HG03196 (cell line): ENCODE measurements at regions not wholly inside any gene's neighbourhood (a gene's known extent, or its start where the extent isn't known, plus 50 kb on each side); places are given as distances from the start of the nearest gene placed in this dataset.

Source experiments
- ATAC-seq: cut with Tn5 transposase; IDR thresholded peaks from one replicate; pipeline ENCODE4 v1.9.1; 2021; ENCODE audit not compliant: unreplicated experiment

GRCh38 chrX:5537098-5537497 lies 691.6 kb downstream of the NLGN4X start:
- no peak for ATAC-seq

GRCh38 chrX:5536261-5536660 lies 692.4 kb downstream of the NLGN4X start:
- ATAC-seq: no peak

GRCh38 chrX:5528057-5528456 lies 700.6 kb downstream of the NLGN4X start:
- no peak for ATAC-seq

GRCh38 chrX:5526191-5526590 lies 702.5 kb downstream of the NLGN4X start:
- no peak for ATAC-seq

- ATAC-seq: no peak
Observed at GRCh38 chrX:5490786-5491563, 737.7 kb downstream of the NLGN4X start.

GRCh38 chrX:5474282-5474681 lies 754.4 kb downstream of the NLGN4X start:
- no peak for ATAC-seq

- no peak for ATAC-seq
Observed at GRCh38 chrX:5458300-5458842, 770.3 kb downstream of the NLGN4X start.

GRCh38 chrX:5449323-5449722 lies 779.3 kb downstream of the NLGN4X start:
- ATAC-seq: no peak

- no peak for ATAC-seq
Observed at GRCh38 chrX:5431823-5432222, 796.8 kb downstream of the NLGN4X start.

GRCh38 chrX:5425119-5425518 lies 803.5 kb downstream of the NLGN4X start:
- ATAC-seq: no peak

GRCh38 chrX:5417381-5417780 lies 811.3 kb downstream of the NLGN4X start:
- ATAC-seq: no peak

GRCh38 chrX:5415738-5416137 lies 812.9 kb downstream of the NLGN4X start:
- ATAC-seq: no peak

- no peak for ATAC-seq
Observed at GRCh38 chrX:5409106-5409505, 819.6 kb downstream of the NLGN4X start.

GRCh38 chrX:5402461-5402860 lies 826.2 kb downstream of the NLGN4X start:
- no peak for ATAC-seq

GRCh38 chrX:5399403-5399802 lies 829.3 kb downstream of the NLGN4X start:
- no peak for ATAC-seq

- no peak for ATAC-seq
Observed at GRCh38 chrX:5397409-5397808, 831.3 kb downstream of the NLGN4X start.

- no peak for ATAC-seq
Observed at GRCh38 chrX:5390376-5390775, 838.3 kb downstream of the NLGN4X start.

GRCh38 chrX:5388087-5388486 lies 840.6 kb downstream of the NLGN4X start:
- no peak for ATAC-seq

GRCh38 chrX:5380426-5380825 lies 848.2 kb downstream of the NLGN4X start:
- no peak for ATAC-seq

GRCh38 chrX:5341902-5342301 lies 886.8 kb downstream of the NLGN4X start:
- ATAC-seq: no peak

GRCh38 chrX:5337160-5337559 lies 891.5 kb downstream of the NLGN4X start:
- ATAC-seq: no peak

- ATAC-seq: no peak
Observed at GRCh38 chrX:5324546-5324945, 904.1 kb downstream of the NLGN4X start.

- ATAC-seq: no peak
Observed at GRCh38 chrX:5314148-5314547, 914.5 kb downstream of the NLGN4X start.
